ENCODE measurements at regions not wholly inside any gene's neighbourhood (a gene's known extent, or its start where the extent isn't known, plus 50 kb on each side); places are given as distances from the start of the nearest gene placed in this dataset.

GRCh38 chr7:48760528-48761265 lies 163.7 kb upstream of the CDC14C start:
- Mint-ChIP-seq H3K27ac (no peak overlapping the region), H3K36me3 (ENCODE audit: low read depth) (no peaks in the 10 kb centered on the region), H3K27me3 (ENCODE audit: low read depth) (no peaks in the 10 kb centered on the region)

GRCh38 chr7:48780862-48781261 lies 143.5 kb upstream of the CDC14C start:
- H3K27me3 Mint-ChIP-seq (ENCODE audit: low read depth): no peaks in the 10 kb centered on the region
- H3K4me3 Mint-ChIP-seq (ENCODE audit: low read depth): no peak overlapping the region
- intact Hi-C loops (cut with micrococcal nuclease): no loop called here
- no peak overlapping the region for H3K27ac Mint-ChIP-seq
- H3K36me3 Mint-ChIP-seq (ENCODE audit: low read depth): no peaks in the 10 kb centered on the region
- no peak for DNase-seq (ENCODE audit: low spot score)
- H3K4me1 Mint-ChIP-seq (ENCODE audit: low read depth): no peaks in the 10 kb centered on the region
- H3K9me3 Mint-ChIP-seq: no peaks in the 10 kb centered on the region

More at GRCh38 chr7:48760528-48761265, 163.7 kb upstream of the CDC14C start:
- no peak for DNase-seq (ENCODE audit: low spot score)
- Mint-ChIP-seq H3K9me3 (no peaks in the 10 kb centered on the region), H3K4me3 (ENCODE audit: low read depth) (no peak overlapping the region), H3K4me1 (ENCODE audit: low read depth) (no peaks in the 10 kb centered on the region)
- intact Hi-C loops (cut with micrococcal nuclease): no loop called here

GRCh38 chr7:48781752-48782151 lies 142.6 kb upstream of the CDC14C start:
- Mint-ChIP-seq H3K36me3 (ENCODE audit: low read depth) (no peaks in the 10 kb centered on the region), H3K27me3 (ENCODE audit: low read depth) (no peaks in the 10 kb centered on the region), H3K9me3 (peaks cover 4% of the 10 kb centered on the region), H3K4me3 (ENCODE audit: low read depth) (no peak overlapping the region), H3K27ac (no peak overlapping the region), H3K4me1 (ENCODE audit: low read depth) (no peaks in the 10 kb centered on the region)
- intact Hi-C loops (cut with micrococcal nuclease): no loop called here
- no peak for DNase-seq (ENCODE audit: low spot score)

- Mint-ChIP-seq H3K27ac (no peak overlapping the region), H3K4me3 (ENCODE audit: low read depth) (no peak overlapping the region), H3K36me3 (ENCODE audit: low read depth) (no peaks in the 10 kb centered on the region), H3K9me3 (peaks cover 4% of the 10 kb centered on the region), H3K27me3 (ENCODE audit: low read depth) (no peaks in the 10 kb centered on the region), H3K4me1 (ENCODE audit: low read depth) (no peaks in the 10 kb centered on the region)
- DNase-seq (ENCODE audit: low spot score): no peak
- intact Hi-C loops (cut with micrococcal nuclease): no loop called here
Measured at GRCh38 chr7:48782511-48782910, 141.8 kb upstream of the CDC14C start.

- no peaks in the 10 kb centered on the region for H3K4me1 Mint-ChIP-seq (ENCODE audit: low read depth)
- H3K27ac Mint-ChIP-seq: no peak overlapping the region
- peaks cover 4% of the 10 kb centered on the region for H3K9me3 Mint-ChIP-seq
Measured at GRCh38 chr7:48786951-48787350, 137.4 kb upstream of the CDC14C start.

GRCh38 chr7:48803250-48803649 lies 121.1 kb upstream of the CDC14C start:
- H3K9me3 Mint-ChIP-seq: peaks cover 3% of the 10 kb centered on the region
- no peaks in the 10 kb centered on the region for H3K4me1 Mint-ChIP-seq (ENCODE audit: low read depth)
- H3K27me3 Mint-ChIP-seq (ENCODE audit: low read depth): no peaks in the 10 kb centered on the region
- no peak overlapping the region for H3K4me3 Mint-ChIP-seq (ENCODE audit: low read depth)
- intact Hi-C loops (cut with micrococcal nuclease): no loop called here
- no peak for DNase-seq (ENCODE audit: low spot score)
- H3K36me3 Mint-ChIP-seq (ENCODE audit: low read depth): no peaks in the 10 kb centered on the region
- no peak overlapping the region for H3K27ac Mint-ChIP-seq

More at GRCh38 chr7:48786951-48787350, 137.4 kb upstream of the CDC14C start:
- no peak for DNase-seq (ENCODE audit: low spot score)
- H3K4me3 Mint-ChIP-seq (ENCODE audit: low read depth): no peak overlapping the region
- no peaks in the 10 kb centered on the region for H3K27me3 Mint-ChIP-seq (ENCODE audit: low read depth)
- H3K36me3 Mint-ChIP-seq (ENCODE audit: low read depth): no peaks in the 10 kb centered on the region
- intact Hi-C loops (cut with micrococcal nuclease): no loop called here

GRCh38 chr7:48806731-48807130 lies 117.6 kb upstream of the CDC14C start:
- H3K27me3 Mint-ChIP-seq (ENCODE audit: low read depth): no peaks in the 10 kb centered on the region
- no peak overlapping the region for H3K27ac Mint-ChIP-seq
- H3K36me3 Mint-ChIP-seq (ENCODE audit: low read depth): no peaks in the 10 kb centered on the region
- H3K9me3 Mint-ChIP-seq: no peaks in the 10 kb centered on the region
- H3K4me3 Mint-ChIP-seq (ENCODE audit: low read depth): no peak overlapping the region
- intact Hi-C loops (cut with micrococcal nuclease): no loop called here
- H3K4me1 Mint-ChIP-seq (ENCODE audit: low read depth): no peaks in the 10 kb centered on the region
- DNase-seq (ENCODE audit: low spot score): no peak

GRCh38 chr7:48811071-48811470 lies 113.3 kb upstream of the CDC14C start:
- H3K4me1 Mint-ChIP-seq (ENCODE audit: low read depth): no peaks in the 10 kb centered on the region
- no peak overlapping the region for H3K27ac Mint-ChIP-seq
- H3K36me3 Mint-ChIP-seq (ENCODE audit: low read depth): no peaks in the 10 kb centered on the region
- H3K27me3 Mint-ChIP-seq (ENCODE audit: low read depth): no peaks in the 10 kb centered on the region
- DNase-seq (ENCODE audit: low spot score): no peak
- H3K9me3 Mint-ChIP-seq: no peaks in the 10 kb centered on the region
- H3K4me3 Mint-ChIP-seq (ENCODE audit: low read depth): no peak overlapping the region
- intact Hi-C loops (cut with micrococcal nuclease): no loop called here

GRCh38 chr7:48813472-48813871 lies 110.9 kb upstream of the CDC14C start:
- intact Hi-C loops (cut with micrococcal nuclease): no loop called here
- no peaks in the 10 kb centered on the region for H3K36me3 Mint-ChIP-seq (ENCODE audit: low read depth)
- H3K27me3 Mint-ChIP-seq (ENCODE audit: low read depth): no peaks in the 10 kb centered on the region
- H3K4me1 Mint-ChIP-seq (ENCODE audit: low read depth): no peaks in the 10 kb centered on the region
- H3K9me3 Mint-ChIP-seq: no peaks in the 10 kb centered on the region
- no peak overlapping the region for H3K4me3 Mint-ChIP-seq (ENCODE audit: low read depth)
- no peak overlapping the region for H3K27ac Mint-ChIP-seq
- DNase-seq (ENCODE audit: low spot score): no peak

GRCh38 chr7:48822138-48822537 lies 102.2 kb upstream of the CDC14C start:
- no peaks in the 10 kb centered on the region for H3K9me3 Mint-ChIP-seq
- no peaks in the 10 kb centered on the region for H3K27me3 Mint-ChIP-seq (ENCODE audit: low read depth)
- no peak overlapping the region for H3K4me3 Mint-ChIP-seq (ENCODE audit: low read depth)
- DNase-seq (ENCODE audit: low spot score): no peak
- intact Hi-C loops (cut with micrococcal nuclease): no loop called here
- no peak overlapping the region for H3K27ac Mint-ChIP-seq
- no peaks in the 10 kb centered on the region for H3K36me3 Mint-ChIP-seq (ENCODE audit: low read depth)
- no peaks in the 10 kb centered on the region for H3K4me1 Mint-ChIP-seq (ENCODE audit: low read depth)

- intact Hi-C loops (cut with micrococcal nuclease): no loop called here
- H3K27me3 Mint-ChIP-seq (ENCODE audit: low read depth): no peaks in the 10 kb centered on the region
Measured at GRCh38 chr7:48832303-48832845, 92.0 kb upstream of the CDC14C start.

GRCh38 chr7:48837266-48837665 lies 87.1 kb upstream of the CDC14C start:
- no peak for DNase-seq (ENCODE audit: low spot score)
- Mint-ChIP-seq H3K4me1 (ENCODE audit: low read depth) (no peaks in the 10 kb centered on the region), H3K27ac (no peak overlapping the region), H3K27me3 (ENCODE audit: low read depth) (no peaks in the 10 kb centered on the region), H3K36me3 (ENCODE audit: low read depth) (no peaks in the 10 kb centered on the region), H3K9me3 (no peaks in the 10 kb centered on the region), H3K4me3 (ENCODE audit: low read depth) (no peak overlapping the region)
- intact Hi-C loops (cut with micrococcal nuclease): no loop called here

More at GRCh38 chr7:48832303-48832845, 92.0 kb upstream of the CDC14C start:
- Mint-ChIP-seq H3K27ac (no peak overlapping the region), H3K4me3 (ENCODE audit: low read depth) (no peak overlapping the region), H3K4me1 (ENCODE audit: low read depth) (no peaks in the 10 kb centered on the region), H3K9me3 (no peaks in the 10 kb centered on the region), H3K36me3 (ENCODE audit: low read depth) (no peaks in the 10 kb centered on the region)
- DNase-seq (ENCODE audit: low spot score): no peak

- DNase-seq (ENCODE audit: low spot score): no peak
- Mint-ChIP-seq H3K27me3 (ENCODE audit: low read depth) (no peaks in the 10 kb centered on the region), H3K4me1 (ENCODE audit: low read depth) (no peaks in the 10 kb centered on the region), H3K9me3 (no peaks in the 10 kb centered on the region), H3K27ac (no peak overlapping the region), H3K4me3 (ENCODE audit: low read depth) (no peak overlapping the region), H3K36me3 (ENCODE audit: low read depth) (no peaks in the 10 kb centered on the region)
- intact Hi-C loops (cut with micrococcal nuclease): no loop called here
Measured at GRCh38 chr7:48839108-48839507, 85.2 kb upstream of the CDC14C start.
